SU-DHL-6 (cell line): ENCODE measurements at regions not wholly inside any gene's neighbourhood (a gene's known extent, or its start where the extent isn't known, plus 50 kb on each side); places are given as distances from the start of the nearest gene placed in this dataset.
"Not testable (repeated sequence)": the region's sequence is repeated elsewhere in the genome, so short reads cannot be mapped to it uniquely, and the experiment has no call there.

Source experiments
- H2AFZ ChIP-seq: fragments of 200-600 bp; sonication (generic); 2 replicates; pipeline ENCODE4 v1.6.1; 2014; ENCODE audit warnings: low read depth, mild to moderate bottlenecking, moderate library complexity, mixed read lengths, antibody characterized with exemption, low read length; ENCODE audit not compliant: severe bottlenecking
- H3F3A ChIP-seq: fragments of 200-600 bp; shearing (Covaris generic); 2 replicates; pipeline ENCODE4 v1.6.0; 2016; ENCODE audit warnings: antibody characterized with exemption, mild to moderate bottlenecking; ENCODE audit not compliant: insufficient read depth
- H3K27ac ChIP-seq: fragments of 200-600 bp; sonication (generic); 2 replicates; pipeline ENCODE4 v1.5.1; 2016; ENCODE audit warnings: low read depth, mild to moderate bottlenecking, low read length, moderate library complexity, mixed read lengths
- H3K27me3 ChIP-seq: fragments of 200-600 bp; sonication (generic), shearing (Covaris generic); 2 replicates; pipeline ENCODE4 v1.6.0; 2014; ENCODE audit warnings: mild to moderate bottlenecking, low read length
- H3K36me3 ChIP-seq: fragments of 200-600 bp; sonication (generic); 2 replicates; pipeline ENCODE4 v1.6.1; 2014; ENCODE audit warnings: mild to moderate bottlenecking, low read length, mixed read lengths
- H3K4me2 ChIP-seq: fragments of 300-600, 200-600 bp; shearing (Covaris generic), sonication (generic); 2 replicates; pipeline ENCODE4 v1.6.0; 2014; ENCODE audit warnings: low read length, low read depth, mild to moderate bottlenecking; ENCODE audit not compliant: poor library complexity, severe bottlenecking
- H3K4me3 ChIP-seq: fragments of 200-600 bp; sonication (generic); 2 replicates; pipeline ENCODE4 v1.5.1; 2014; ENCODE audit warnings: antibody characterized with exemption, low read length, mild to moderate bottlenecking, mixed read lengths; ENCODE audit not compliant: insufficient read depth, poor library complexity, severe bottlenecking
- H3K79me2 ChIP-seq: fragments of 200-600 bp; sonication (generic); 2 replicates; pipeline ENCODE4 v1.6.1; 2014; ENCODE audit warnings: mild to moderate bottlenecking, low read length, moderate library complexity; ENCODE audit not compliant: insufficient read depth
- H3K9ac ChIP-seq: fragments of 200-600 bp; sonication (generic); 2 replicates; pipeline ENCODE4 v1.7.0; 2014; ENCODE audit warnings: mild to moderate bottlenecking, low read length
- H3K9me2 ChIP-seq: fragments of 200-600 bp; sonication (generic); replicated peaks from 2 replicates; pipeline ENCODE4 v1.6.1; 2014; ENCODE audit warnings: low read length; ENCODE audit not compliant: insufficient read depth
- H3K9me3 ChIP-seq: fragments of 200-600 bp; sonication (generic); 2 replicates; pipeline ENCODE4 v1.6.1; 2014; ENCODE audit warnings: low read length, mixed read lengths; ENCODE audit not compliant: insufficient read depth
- H4K20me1 ChIP-seq: fragments of 200-600 bp; sonication (generic); 2 replicates; pipeline ENCODE4 v1.6.1; 2014; ENCODE audit warnings: low read depth, mild to moderate bottlenecking, antibody characterized with exemption, low read length, moderate library complexity, mixed read lengths

- H4K20me1 ChIP-seq, H3K27ac ChIP-seq, H3K9me3 ChIP-seq, H3K9ac ChIP-seq, H3K79me2 ChIP-seq, H3K4me3 ChIP-seq, H2AFZ ChIP-seq, H3K36me3 ChIP-seq, H3K4me2 ChIP-seq, H3K9me2 ChIP-seq, H3K27me3 ChIP-seq, H3F3A ChIP-seq: not testable (repeated sequence)
Observed at GRCh38 chr16:32873783-32874182, 197.8 kb upstream of the TP53TG3 start.

GRCh38 chr16:32873120-32873519, 197.2 kb upstream of the TP53TG3 start:
- H3K9me2 ChIP-seq, H3K27ac ChIP-seq, H3K4me3 ChIP-seq, H3F3A ChIP-seq, H3K36me3 ChIP-seq, H3K9me3 ChIP-seq, H2AFZ ChIP-seq, H3K79me2 ChIP-seq, H3K9ac ChIP-seq, H3K27me3 ChIP-seq, H3K4me2 ChIP-seq, H4K20me1 ChIP-seq: not testable (repeated sequence)

- not testable (repeated sequence) for H3K36me3 ChIP-seq, H3K4me2 ChIP-seq, H4K20me1 ChIP-seq, H2AFZ ChIP-seq, H3F3A ChIP-seq, H3K27ac ChIP-seq, H3K9ac ChIP-seq, H3K27me3 ChIP-seq, H3K9me3 ChIP-seq, H3K4me3 ChIP-seq, H3K79me2 ChIP-seq, H3K9me2 ChIP-seq
Observed at GRCh38 chr16:32870628-32871027, 194.7 kb upstream of the TP53TG3 start.

- not testable (repeated sequence) for H2AFZ ChIP-seq, H3K9me2 ChIP-seq, H4K20me1 ChIP-seq, H3K36me3 ChIP-seq, H3K79me2 ChIP-seq, H3K27me3 ChIP-seq, H3K9ac ChIP-seq, H3K4me3 ChIP-seq, H3K4me2 ChIP-seq, H3K27ac ChIP-seq, H3K9me3 ChIP-seq, H3F3A ChIP-seq
Observed at GRCh38 chr16:32868334-32868733, 192.4 kb upstream of the TP53TG3 start.

- not testable (repeated sequence) for H3K4me2 ChIP-seq, H3K79me2 ChIP-seq, H3K36me3 ChIP-seq, H3K4me3 ChIP-seq, H3K9ac ChIP-seq, H3F3A ChIP-seq, H3K9me3 ChIP-seq, H3K27ac ChIP-seq, H2AFZ ChIP-seq, H4K20me1 ChIP-seq, H3K9me2 ChIP-seq, H3K27me3 ChIP-seq
Observed at GRCh38 chr16:32865284-32865683, 189.3 kb upstream of the TP53TG3 start.

GRCh38 chr16:32861476-32862201, 185.7 kb upstream of the TP53TG3 start:
- H3K9ac ChIP-seq, H3K9me2 ChIP-seq, H3F3A ChIP-seq, H3K27me3 ChIP-seq, H3K27ac ChIP-seq, H3K4me3 ChIP-seq, H3K4me2 ChIP-seq, H3K79me2 ChIP-seq, H3K36me3 ChIP-seq, H4K20me1 ChIP-seq, H2AFZ ChIP-seq, H3K9me3 ChIP-seq: not testable (repeated sequence)

GRCh38 chr16:32847379-32847778, 171.4 kb upstream of the TP53TG3 start:
- not testable (repeated sequence) for H3K79me2 ChIP-seq, H4K20me1 ChIP-seq, H3K36me3 ChIP-seq, H3F3A ChIP-seq, H2AFZ ChIP-seq, H3K27me3 ChIP-seq, H3K27ac ChIP-seq, H3K9me2 ChIP-seq, H3K9ac ChIP-seq, H3K9me3 ChIP-seq, H3K4me3 ChIP-seq, H3K4me2 ChIP-seq

- not testable (repeated sequence) for H3K9me2 ChIP-seq, H3K27ac ChIP-seq, H3K27me3 ChIP-seq, H4K20me1 ChIP-seq, H2AFZ ChIP-seq, H3K4me2 ChIP-seq, H3K9ac ChIP-seq, H3K4me3 ChIP-seq, H3K36me3 ChIP-seq, H3F3A ChIP-seq, H3K79me2 ChIP-seq, H3K9me3 ChIP-seq
Observed at GRCh38 chr16:32845572-32845971, 169.6 kb upstream of the TP53TG3 start.
